ENCODE measurements at regions not wholly inside any gene's neighbourhood (a gene's known extent, or its start where the extent isn't known, plus 50 kb on each side); places are given as distances from the start of the nearest gene placed in this dataset.
"Not testable (repeated sequence)": the region's sequence is repeated elsewhere in the genome, so short reads cannot be mapped to it uniquely, and the experiment has no call there.

DNA sequence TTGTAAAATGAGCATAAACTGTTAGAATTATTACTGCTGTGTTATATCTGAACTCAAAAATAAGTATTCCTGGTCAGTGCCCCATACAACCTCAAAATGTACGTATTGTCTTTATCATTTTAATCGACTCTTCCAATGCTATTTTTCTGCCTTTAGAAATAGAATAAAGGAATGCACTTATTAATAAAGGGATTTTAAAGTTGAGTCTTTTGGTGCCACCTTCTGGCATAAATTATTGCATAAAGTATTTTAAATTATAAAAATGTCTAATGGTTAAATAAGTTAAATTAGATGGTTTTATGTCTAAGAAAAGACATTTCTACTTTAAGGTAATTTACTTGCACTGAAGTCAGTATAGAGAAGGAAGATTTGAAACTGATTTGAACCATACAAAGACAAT lies 424.0 kb upstream of the NDST4 start:
- DNase-seq = no peak

DNA sequence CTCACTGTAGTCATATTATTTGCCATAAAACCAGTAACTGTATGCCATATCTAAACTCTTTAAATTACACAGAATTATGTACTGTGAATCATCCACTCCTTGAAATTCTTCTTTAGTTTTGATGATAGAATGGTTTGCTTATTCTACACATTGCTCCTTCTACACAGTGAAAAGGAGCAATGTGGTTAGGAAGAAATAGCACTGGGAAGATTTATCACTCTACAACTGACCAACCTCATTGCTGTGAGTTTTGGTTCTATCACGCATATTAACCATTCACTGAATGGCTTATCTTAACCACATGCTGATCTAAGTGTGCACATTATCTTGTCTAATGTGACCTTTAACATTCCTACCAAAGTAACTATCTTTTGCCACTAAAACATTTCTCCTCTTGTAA lies 415.7 kb upstream of the NDST4 start:
- no peak for DNase-seq

- DNase-seq = not testable (repeated sequence)
These were observed 406.1 kb upstream of the NDST4 start for GRCh38 chr4:115519476-115519875.

DNA sequence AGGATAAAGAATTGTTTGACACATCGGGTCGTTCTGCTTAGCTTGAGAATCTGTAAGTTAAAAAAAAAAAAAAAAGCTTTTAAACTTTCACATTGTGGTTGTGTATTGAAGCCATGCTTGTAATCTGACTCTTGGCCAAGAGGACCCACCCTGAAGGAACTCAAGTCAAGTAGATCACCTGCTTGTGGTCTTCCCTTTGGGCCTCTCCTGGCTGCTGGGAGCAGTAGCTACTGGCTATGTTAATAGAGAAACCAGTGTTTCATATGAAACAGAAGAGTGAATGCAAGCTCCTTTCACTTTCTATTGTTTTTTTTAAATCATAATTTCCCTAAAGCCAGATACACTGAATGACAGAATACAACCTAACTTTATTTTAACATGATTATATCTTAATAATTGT lies 402.4 kb upstream of the NDST4 start:
- DNase-seq = no peak

DNA sequence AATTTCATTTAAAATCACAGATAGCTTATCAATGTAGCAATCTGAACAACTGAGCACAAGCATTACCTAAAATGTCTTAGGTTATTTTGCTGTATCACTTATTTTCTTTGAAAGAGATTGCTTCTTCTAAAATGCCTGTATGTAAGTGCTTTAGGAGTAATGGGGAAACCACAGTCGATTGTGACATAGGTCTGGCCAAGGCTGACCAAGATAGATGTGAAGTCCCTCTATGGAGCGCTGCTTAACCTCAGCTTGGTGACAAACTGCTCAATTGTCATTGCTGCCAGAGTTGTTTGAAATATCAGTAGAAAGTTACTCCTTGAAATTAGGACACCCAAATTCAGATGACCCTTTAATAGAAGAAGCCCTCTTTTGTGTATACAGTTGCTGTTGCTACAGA lies 401.9 kb upstream of the NDST4 start:
- no peak for DNase-seq

DNA sequence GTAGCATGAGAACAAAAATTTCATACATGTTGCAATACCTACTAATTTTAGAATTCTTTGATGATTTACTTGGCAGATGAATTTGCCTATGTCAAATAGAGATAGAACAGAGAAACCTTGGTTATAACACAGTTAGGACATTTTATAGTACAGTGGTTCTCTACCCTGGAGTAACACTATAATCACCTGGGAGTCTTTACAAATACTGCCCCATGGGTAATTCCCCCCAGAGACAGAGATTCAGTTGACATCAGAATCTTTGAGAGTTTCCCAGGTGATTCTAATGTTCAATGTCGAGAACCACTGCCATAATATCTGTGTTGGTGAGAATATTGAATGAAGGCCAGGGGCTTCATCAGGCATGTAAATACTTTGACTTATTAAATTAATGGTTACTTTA lies 401.3 kb upstream of the NDST4 start:
- no peak for DNase-seq

DNA sequence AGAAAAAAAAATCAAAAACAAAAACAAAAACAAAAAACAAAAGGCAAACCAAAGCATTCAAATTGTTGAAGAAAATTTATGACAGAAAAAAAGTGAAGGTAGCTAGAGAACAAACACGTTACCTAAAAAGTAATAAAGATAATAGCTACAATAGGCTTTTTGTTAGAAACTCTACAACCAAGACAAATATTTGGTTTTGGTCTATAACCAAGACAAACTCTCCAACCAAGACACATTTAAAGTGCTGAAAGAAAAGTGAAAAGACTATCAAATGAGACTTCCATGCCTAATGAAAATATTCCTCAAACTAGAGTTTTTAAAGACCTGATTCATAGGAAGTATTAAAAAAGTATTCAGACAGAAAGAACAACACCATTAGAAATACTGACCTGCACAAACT lies 391.9 kb upstream of the NDST4 start:
- no peak for DNase-seq

GRCh38 chr4:115501656-115502055 lies 388.2 kb upstream of the NDST4 start:
- DNase-seq = no peak

GRCh38 chr4:115493770-115494169 lies 380.4 kb upstream of the NDST4 start:
- not testable (repeated sequence) for DNase-seq

- DNase-seq = no peak
These were observed 378.3 kb upstream of the NDST4 start for GRCh38 chr4:115491686-115492085.

- DNase-seq = no peak
These were observed 375.9 kb upstream of the NDST4 start for GRCh38 chr4:115489279-115489678.

- no peak for DNase-seq
These were observed 372.0 kb upstream of the NDST4 start for GRCh38 chr4:115485402-115485801.

DNA sequence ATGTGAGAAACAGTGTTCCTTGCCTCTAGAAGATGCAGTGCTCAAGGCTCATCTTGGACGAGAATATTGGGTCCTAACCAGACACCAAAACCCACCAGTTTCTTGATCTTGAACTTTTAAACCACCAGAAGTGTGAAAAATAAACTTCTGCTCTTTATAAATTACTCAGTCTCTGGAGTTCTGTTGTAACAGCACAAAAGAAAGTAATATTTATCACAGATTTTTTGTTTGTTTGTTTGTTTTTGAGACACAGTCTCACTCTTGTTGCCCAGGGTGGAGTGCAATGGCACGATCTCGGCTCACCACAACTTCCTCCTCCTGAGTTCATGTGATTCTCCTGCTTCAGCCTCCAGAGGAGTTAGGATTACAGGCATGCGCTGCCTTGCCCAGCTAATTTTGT lies 371.1 kb upstream of the NDST4 start:
- DNase-seq = no peak

DNA sequence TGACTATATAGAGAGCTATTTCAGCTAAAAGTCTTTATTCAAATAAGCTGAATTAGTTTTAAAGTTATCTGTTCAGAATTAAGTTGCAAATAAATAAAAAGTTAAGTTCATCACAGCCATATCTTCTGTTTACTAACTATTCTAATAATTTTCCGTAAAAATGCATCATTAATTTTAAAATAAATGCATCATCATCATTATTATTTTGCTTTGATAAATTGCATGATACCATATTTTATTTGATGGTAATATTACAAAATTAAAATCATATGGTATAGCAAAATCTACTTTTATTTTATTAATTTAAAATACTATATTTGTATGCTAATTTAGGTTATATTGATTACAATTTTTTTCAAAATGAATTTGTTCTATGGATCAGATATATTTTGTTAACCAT lies 357.3 kb upstream of the NDST4 start:
- no peak for DNase-seq

DNA sequence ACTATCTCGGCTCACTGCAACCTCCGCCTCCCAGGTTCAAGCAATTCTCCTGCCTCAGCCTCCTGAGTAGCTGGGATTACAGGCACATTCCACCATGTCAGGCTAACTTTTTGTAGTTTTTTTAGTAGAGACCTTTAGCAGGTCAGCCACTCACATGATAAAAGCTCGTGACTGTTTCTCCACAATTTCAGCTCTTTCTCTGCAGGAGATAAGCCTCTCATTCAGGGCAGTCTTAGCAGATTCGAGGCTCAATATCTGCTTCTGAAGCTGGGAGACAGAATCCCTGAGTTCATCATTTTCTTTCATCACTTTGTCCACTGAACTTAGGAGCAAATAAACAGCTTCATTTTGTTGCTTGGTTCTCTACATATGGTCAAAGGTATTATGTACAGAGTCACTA lies 345.9 kb upstream of the NDST4 start:
- DNase-seq = not testable (repeated sequence)

GRCh38 chr4:115456231-115456630 lies 342.8 kb upstream of the NDST4 start:
- no peak for DNase-seq

- no peak for DNase-seq
These were observed 340.8 kb upstream of the NDST4 start for GRCh38 chr4:115454228-115454627.

DNA sequence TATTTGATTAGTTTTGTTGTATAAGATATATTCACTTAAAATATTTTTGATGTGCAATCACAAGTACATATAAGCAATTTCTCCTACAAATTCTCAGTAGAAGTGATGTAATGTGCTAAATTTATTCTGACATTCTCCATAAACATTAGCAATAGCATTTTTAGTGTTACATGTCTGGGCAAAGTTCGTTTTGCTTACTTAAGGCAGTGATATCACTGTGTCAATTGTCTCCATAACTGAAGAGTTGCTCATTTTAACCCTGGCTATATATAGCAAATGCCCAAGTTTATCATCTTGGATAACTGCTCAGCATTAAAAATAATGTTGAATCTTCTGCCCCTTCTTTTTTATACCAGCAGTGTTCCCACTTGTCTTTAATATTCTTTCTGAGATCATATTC lies 340.0 kb upstream of the NDST4 start:
- DNase-seq = no peak

DNA sequence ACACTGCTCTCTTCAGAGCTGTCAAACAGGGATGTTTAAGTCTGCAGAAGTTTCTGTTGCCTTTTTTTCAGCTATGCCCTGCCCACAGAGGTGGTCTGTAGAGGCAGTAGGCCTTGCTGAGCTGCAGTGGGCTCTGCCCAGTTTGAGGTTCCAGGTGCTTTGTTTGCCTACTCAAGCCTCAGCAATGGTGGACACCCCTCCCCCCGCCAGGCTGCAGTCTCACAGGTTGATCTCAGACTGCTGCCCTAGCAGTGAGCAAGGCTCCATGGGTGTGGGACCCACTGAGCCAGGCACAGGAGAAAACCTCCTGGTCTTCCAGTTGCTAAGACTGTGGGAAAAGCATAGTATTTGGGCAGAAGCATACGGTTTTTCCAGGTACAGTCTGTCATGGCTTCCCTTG lies 338.8 kb upstream of the NDST4 start:
- DNase-seq = not testable (repeated sequence)

GRCh38 chr4:115437739-115438138 lies 324.3 kb upstream of the NDST4 start:
- DNase-seq = no peak

- no peak for DNase-seq
These were observed 320.1 kb upstream of the NDST4 start for GRCh38 chr4:115433491-115433890.

DNA sequence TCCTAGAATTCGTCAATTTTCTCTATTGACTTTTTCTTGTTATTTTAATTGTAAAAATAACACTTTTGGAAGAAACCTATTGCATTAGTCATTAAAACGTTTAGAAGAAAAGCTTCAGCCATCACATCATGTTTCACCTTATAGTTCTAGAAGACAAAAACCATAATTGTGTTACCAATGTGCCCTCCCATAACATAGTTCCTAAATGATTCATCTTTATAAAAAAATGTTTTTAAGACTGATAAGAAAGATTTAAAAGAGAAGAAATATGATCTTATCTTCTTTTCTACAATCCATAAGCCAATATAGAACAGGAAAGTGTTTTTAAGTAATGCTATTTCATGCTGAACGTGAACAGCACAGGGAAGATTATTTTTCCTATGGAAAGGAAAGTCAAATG lies 316.6 kb upstream of the NDST4 start:
- DNase-seq = no peak

- no peak for DNase-seq
These were observed 315.0 kb upstream of the NDST4 start for GRCh38 chr4:115428455-115428854.

- DNase-seq = no peak
These were observed 311.4 kb upstream of the NDST4 start for GRCh38 chr4:115424852-115425251.

GRCh38 chr4:115418635-115419396 lies 305.4 kb upstream of the NDST4 start:
- DNase-seq = no peak

Data from activated CD4-positive, alpha-beta T cell treated with anti-CD3 and anti-CD28 coated beads, Interleukin-2, amount 50 U/mL, for 48 hours (primary cell).